GM18868 (cell line): ENCODE measurements at regions not wholly inside any gene's neighbourhood (a gene's known extent, or its start where the extent isn't known, plus 50 kb on each side); places are given as distances from the start of the nearest gene placed in this dataset.

Experiments
- ATAC-seq: cut with Tn5 transposase; IDR thresholded peaks from one replicate; pipeline ENCODE4 v1.9.1; 2021; ENCODE audit warnings: mild to moderate bottlenecking, moderate library complexity; ENCODE audit not compliant: unreplicated experiment

GRCh38 chr9:82208741-82209450 lies 220.3 kb downstream of the SPATA31D1 start:
- no peak for ATAC-seq

- peak; percentile 73 for ATAC-seq
Measured at GRCh38 chr9:82209797-82210470, 221.4 kb downstream of the SPATA31D1 start.

GRCh38 chr9:82212885-82213284 lies 224.3 kb downstream of the SPATA31D1 start:
- ATAC-seq = no peak

GRCh38 chr9:82216435-82216834 lies 227.9 kb downstream of the SPATA31D1 start:
- no peak for ATAC-seq

- no peak for ATAC-seq
Measured at GRCh38 chr9:82223442-82223841, 234.9 kb downstream of the SPATA31D1 start.

GRCh38 chr9:82231411-82231810 lies 242.8 kb downstream of the SPATA31D1 start:
- ATAC-seq = no peak

GRCh38 chr9:82234160-82234943 lies 245.8 kb downstream of the SPATA31D1 start:
- no peak for ATAC-seq

GRCh38 chr9:82242285-82242963 lies 253.9 kb downstream of the SPATA31D1 start:
- no peak for ATAC-seq

GRCh38 chr9:82247318-82247717 lies 258.7 kb downstream of the SPATA31D1 start:
- no peak for ATAC-seq

- ATAC-seq = no peak
Measured at GRCh38 chr9:82252116-82252515, 263.5 kb downstream of the SPATA31D1 start.

- ATAC-seq = peak; percentile 80
Measured at GRCh38 chr9:82254646-82255367, 266.2 kb downstream of the SPATA31D1 start.

GRCh38 chr9:82255481-82256176 lies 267.1 kb downstream of the SPATA31D1 start:
- no peak for ATAC-seq

- ATAC-seq = no peak
Measured at GRCh38 chr9:82260691-82261090, 272.1 kb downstream of the SPATA31D1 start.

- ATAC-seq = no peak
Measured at GRCh38 chr9:82263619-82264018, 275.0 kb downstream of the SPATA31D1 start.

- no peak for ATAC-seq
Measured at GRCh38 chr9:82271106-82271561, 282.6 kb downstream of the SPATA31D1 start.

- no peak for ATAC-seq
Measured at GRCh38 chr9:82273121-82273520, 284.5 kb downstream of the SPATA31D1 start.

GRCh38 chr9:82275258-82275927 lies 286.8 kb downstream of the SPATA31D1 start:
- ATAC-seq = no peak

GRCh38 chr9:82281066-82281465 lies 292.5 kb downstream of the SPATA31D1 start:
- no peak for ATAC-seq

- ATAC-seq = no peak
Measured at GRCh38 chr9:82284758-82285157, 296.2 kb downstream of the SPATA31D1 start.
